PFSK-1 (cell line): ENCODE measurements at regions not wholly inside any gene's neighbourhood (a gene's known extent, or its start where the extent isn't known, plus 50 kb on each side); places are given as distances from the start of the nearest gene placed in this dataset.

Experiments
- FOXP2 ChIP-seq: optimal IDR thresholded peaks from 2 replicates; pipeline ENCODE3; 2011; ENCODE audit warnings: borderline replicate concordance, control low read depth, inconsistent platforms; ENCODE audit not compliant: insufficient read depth; ENCODE audit errors: extremely low read length, extremely low read depth
- POLR2AphosphoS5 ChIP-seq: IDR thresholded peaks from 2 replicates; pipeline ENCODE4 v1.6.1; 2012; ENCODE audit warnings: low read depth, mild to moderate bottlenecking, control low read depth, low read length, moderate library complexity
- SIN3A ChIP-seq: IDR thresholded peaks from 2 replicates; pipeline ENCODE4 v1.6.1; 2012; ENCODE audit warnings: mild to moderate bottlenecking, low read length, moderate library complexity, borderline replicate concordance; ENCODE audit not compliant: insufficient read depth
- TAF1 ChIP-seq: IDR thresholded peaks from 2 replicates; pipeline ENCODE4 v1.6.1; 2012; ENCODE audit warnings: low read length, control low read depth, borderline replicate concordance; ENCODE audit not compliant: insufficient read depth
- TF ChIP-seq, protein P1 (sequence below), 2 experiments: IDR thresholded peaks; 2 replicates each; pipeline versions ENCODE4 v1.6.1 to v1.8.0; 2011 to 2012; ENCODE audit warnings: low read depth in 2 of 2, low read length in 2 of 2, control low read depth in 1 of 2, inconsistent platforms in 1 of 2, mild to moderate bottlenecking in 1 of 2, moderate library complexity in 1 of 2; ENCODE audit not compliant: insufficient read depth in 1 of 2

- TF ChIP-seq FOXP2 (no peak), SIN3A (no peak), TAF1 (no peak), POLR2AphosphoS5 (no peak)
- TF ChIP-seq, protein P1, sequence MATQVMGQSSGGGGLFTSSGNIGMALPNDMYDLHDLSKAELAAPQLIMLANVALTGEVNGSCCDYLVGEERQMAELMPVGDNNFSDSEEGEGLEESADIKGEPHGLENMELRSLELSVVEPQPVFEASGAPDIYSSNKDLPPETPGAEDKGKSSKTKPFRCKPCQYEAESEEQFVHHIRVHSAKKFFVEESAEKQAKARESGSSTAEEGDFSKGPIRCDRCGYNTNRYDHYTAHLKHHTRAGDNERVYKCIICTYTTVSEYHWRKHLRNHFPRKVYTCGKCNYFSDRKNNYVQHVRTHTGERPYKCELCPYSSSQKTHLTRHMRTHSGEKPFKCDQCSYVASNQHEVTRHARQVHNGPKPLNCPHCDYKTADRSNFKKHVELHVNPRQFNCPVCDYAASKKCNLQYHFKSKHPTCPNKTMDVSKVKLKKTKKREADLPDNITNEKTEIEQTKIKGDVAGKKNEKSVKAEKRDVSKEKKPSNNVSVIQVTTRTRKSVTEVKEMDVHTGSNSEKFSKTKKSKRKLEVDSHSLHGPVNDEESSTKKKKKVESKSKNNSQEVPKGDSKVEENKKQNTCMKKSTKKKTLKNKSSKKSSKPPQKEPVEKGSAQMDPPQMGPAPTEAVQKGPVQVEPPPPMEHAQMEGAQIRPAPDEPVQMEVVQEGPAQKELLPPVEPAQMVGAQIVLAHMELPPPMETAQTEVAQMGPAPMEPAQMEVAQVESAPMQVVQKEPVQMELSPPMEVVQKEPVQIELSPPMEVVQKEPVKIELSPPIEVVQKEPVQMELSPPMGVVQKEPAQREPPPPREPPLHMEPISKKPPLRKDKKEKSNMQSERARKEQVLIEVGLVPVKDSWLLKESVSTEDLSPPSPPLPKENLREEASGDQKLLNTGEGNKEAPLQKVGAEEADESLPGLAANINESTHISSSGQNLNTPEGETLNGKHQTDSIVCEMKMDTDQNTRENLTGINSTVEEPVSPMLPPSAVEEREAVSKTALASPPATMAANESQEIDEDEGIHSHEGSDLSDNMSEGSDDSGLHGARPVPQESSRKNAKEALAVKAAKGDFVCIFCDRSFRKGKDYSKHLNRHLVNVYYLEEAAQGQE (IDR thresholded peaks at IDR 0.05; ENCODE audit: insufficient read depth in 1 of 2, low read depth in 2 of 2, low read length in 2 of 2): no peak
Measured at GRCh38 chr11:119933584-119933983, 204.3 kb downstream of the TRIM29 start.

DNA sequence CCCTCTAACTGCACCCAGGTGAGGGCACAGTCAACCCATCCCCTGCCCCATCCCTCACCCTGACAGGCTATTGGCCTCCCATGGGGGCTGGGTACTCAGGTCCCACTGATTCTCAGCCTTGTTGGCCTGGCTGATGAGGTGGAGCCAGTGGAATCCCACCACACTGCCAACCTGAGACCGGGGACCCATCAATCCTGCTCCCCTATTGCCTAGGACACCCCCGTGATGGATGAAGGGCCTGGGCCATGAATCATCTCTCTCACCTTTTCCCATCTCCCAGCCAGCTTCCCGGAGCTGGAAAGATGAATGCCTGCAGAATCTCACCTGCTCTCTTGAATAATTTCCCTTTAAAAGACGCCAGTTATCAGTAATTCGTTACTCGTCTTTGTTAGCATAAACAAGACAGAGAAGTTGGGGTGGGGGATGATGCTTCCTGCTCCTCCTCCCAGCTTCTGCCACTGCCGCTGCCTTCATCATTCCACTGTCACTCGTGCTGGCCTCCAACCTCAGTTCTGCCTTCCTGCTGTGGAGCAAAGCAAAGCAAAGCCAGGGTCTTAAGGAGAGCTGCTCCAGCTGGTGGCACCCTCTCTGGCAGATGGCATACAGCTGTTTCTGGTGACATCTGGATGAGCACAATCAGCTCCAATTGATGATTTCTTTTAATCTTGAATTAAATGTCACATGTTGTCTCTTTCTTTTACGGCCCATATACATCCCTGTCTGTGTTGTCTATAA is 204.0 kb upstream of the NECTIN1 start:
- TF ChIP-seq FOXP2: no peak
- TF ChIP-seq, protein P1 (IDR thresholded peaks at IDR 0.05; ENCODE audit: insufficient read depth in 1 of 2, low read depth in 2 of 2, low read length in 2 of 2): no peak
- no peak for TF ChIP-seq SIN3A
- TF ChIP-seq TAF1: no peak

DNA sequence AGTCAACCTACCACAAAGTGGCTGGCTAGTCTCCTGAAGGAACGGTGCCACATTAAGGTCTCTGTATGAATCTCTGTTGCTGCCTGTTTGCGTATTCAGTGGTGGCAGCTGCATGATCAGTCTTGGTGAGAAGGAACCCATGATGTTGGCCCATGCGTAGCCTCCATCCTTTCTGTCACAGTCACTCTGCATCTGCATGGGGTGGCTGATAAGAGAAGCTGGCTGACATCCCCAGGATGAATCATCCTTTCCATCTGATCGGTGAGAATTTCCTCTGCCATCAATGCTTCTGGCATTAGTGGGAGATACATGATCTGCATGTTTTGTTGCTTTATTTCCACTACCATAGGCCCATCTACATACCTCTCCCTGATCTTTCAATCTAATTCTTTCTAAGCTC is 199.0 kb upstream of the NECTIN1 start:
- TF ChIP-seq TAF1: no peak
- TF ChIP-seq SIN3A: no peak
- TF ChIP-seq, protein P1 (IDR thresholded peaks at IDR 0.05; ENCODE audit: insufficient read depth in 1 of 2, low read depth in 2 of 2, low read length in 2 of 2): no peak

DNA sequence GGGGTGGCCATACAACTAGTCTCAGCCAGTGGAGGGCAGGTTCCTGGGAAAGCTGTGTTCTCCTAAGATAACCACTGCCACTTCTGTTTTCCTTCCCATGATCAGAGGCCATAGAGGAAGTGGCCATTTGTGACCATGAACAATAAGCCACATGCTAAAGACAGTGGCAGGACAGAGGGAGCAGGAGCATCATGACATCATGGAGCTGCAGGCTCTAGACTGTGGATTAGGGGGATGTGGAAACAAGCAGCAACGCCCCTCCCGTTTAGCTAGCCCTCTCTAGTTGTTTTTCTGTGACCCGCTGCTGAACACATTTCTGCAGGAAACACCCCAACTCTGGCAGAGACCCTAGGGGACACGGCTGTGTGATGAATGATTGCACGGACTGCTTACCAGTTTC is 195.0 kb upstream of the NECTIN1 start:
- TF ChIP-seq FOXP2 (no peak), SIN3A (no peak), TAF1 (no peak), POLR2AphosphoS5 (no peak)
- TF ChIP-seq, protein P1 (IDR thresholded peaks at IDR 0.05; ENCODE audit: insufficient read depth in 1 of 2, low read depth in 2 of 2, low read length in 2 of 2): no peak

- TF ChIP-seq TAF1 (no peak), FOXP2 (no peak), SIN3A (no peak), POLR2AphosphoS5 (no peak)
- TF ChIP-seq, protein P1 (IDR thresholded peaks at IDR 0.05; ENCODE audit: insufficient read depth in 1 of 2, low read depth in 2 of 2, low read length in 2 of 2): no peak
Measured at GRCh38 chr11:119921571-119921970, 192.6 kb upstream of the NECTIN1 start.
